H1 (cell line): ENCODE measurements at regions not wholly inside any gene's neighbourhood (a gene's known extent, or its start where the extent isn't known, plus 50 kb on each side); places are given as distances from the start of the nearest gene placed in this dataset.

ENCODE experiments used
- CTCF ChIA-PET: fragments of 300-600 bp; sonication (Branson Sonifier 250); formaldehyde crosslinking; loops from one replicate; lab custom pipeline; 2021; ENCODE audit not compliant: partially characterized antibody; lab: Charles Lee
- POLR2A ChIA-PET: fragments of 300-600 bp; sonication (Branson Sonifier 250); formaldehyde crosslinking; loops from one replicate; lab custom pipeline; 2021; ENCODE audit warnings: inconsistent platforms; ENCODE audit not compliant: partially characterized antibody; lab: Charles Lee
- DNase-seq, 2 experiments: peaks; one replicate each; pipeline versions ENCODE4 v3.0.0 to v3.0.0-alpha.2; 2010 to 2022; ENCODE audit warnings: low spot score in 2 of 2, low read depth in 1 of 2, mixed read lengths in 1 of 2
- FAIRE-seq: peaks from 2 replicates; lab custom pipeline; 2011; peaks lifted over from hg19 to GRCh38; lab: Jason Lieb, UNC
- H2AFZ ChIP-seq: 2 replicates; pipeline ENCODE4 v1.8.1; 2012; ENCODE audit warnings: low read length, inconsistent platforms
- H2AK5ac ChIP-seq: 2 replicates; pipeline ENCODE4 v1.6.1; 2013; ENCODE audit warnings: low read depth, low read length
- H2BK120ac ChIP-seq: replicated peaks from 2 replicates; pipeline ENCODE3; 2013; ENCODE audit warnings: low read depth, low read length, inconsistent platforms
- H2BK12ac ChIP-seq: 2 replicates; pipeline ENCODE4 v1.6.1; 2013; ENCODE audit warnings: low read depth, low read length
- H2BK15ac ChIP-seq: 2 replicates; pipeline ENCODE4 v1.6.1; 2013; ENCODE audit warnings: low read length
- H2BK20ac ChIP-seq: 2 replicates; pipeline ENCODE4 v1.6.1; 2013; ENCODE audit warnings: low read length
- H2BK5ac ChIP-seq: 2 replicates; pipeline ENCODE4 v1.6.1; 2013; ENCODE audit warnings: low read depth, low read length
- H3K14ac ChIP-seq: 2 replicates; pipeline ENCODE4 v1.6.1; 2013; ENCODE audit warnings: inconsistent platforms; ENCODE audit not compliant: insufficient read length
- H3K18ac ChIP-seq: 2 replicates; pipeline ENCODE4 v1.6.1; 2013; ENCODE audit warnings: low read length; ENCODE audit errors: extremely low read depth
- H3K23ac ChIP-seq: 2 replicates; pipeline ENCODE4 v1.6.1; 2013; ENCODE audit warnings: inconsistent platforms; ENCODE audit not compliant: insufficient read length
- H3K23me2 ChIP-seq: 2 replicates; pipeline ENCODE4 v1.6.1; 2013; ENCODE audit warnings: low read depth, low read length
- H3K27ac ChIP-seq: 2 replicates; pipeline ENCODE4 v1.6.1; 2011; ENCODE audit warnings: low read depth, low read length, inconsistent platforms
- H3K27me3 ChIP-seq, 4 experiments: replicated peaks in 1 of 4; 1 replicate in 1 of 4; 2 replicates in 3 of 4; pipeline versions ENCODE4 v1.6.1 to v1.8.1; 2011 to 2013; ENCODE audit warnings: low read length in 3 of 4, mild to moderate bottlenecking in 3 of 4, inconsistent platforms in 2 of 4, mixed read lengths in 2 of 4, moderate library complexity in 1 of 4; ENCODE audit not compliant: control insufficient read depth in 3 of 4, insufficient read depth in 3 of 4; ENCODE audit errors: extremely low read depth in 1 of 4
- H3K36me3 ChIP-seq, 4 experiments: 2 replicates each; pipeline versions ENCODE4 v1.6.1 to v1.8.1; 2011 to 2013; ENCODE audit warnings: mild to moderate bottlenecking in 4 of 4, low read length in 3 of 4, moderate library complexity in 2 of 4, control low read depth in 1 of 4, inconsistent platforms in 1 of 4; ENCODE audit not compliant: insufficient read depth in 4 of 4, control insufficient read depth in 2 of 4
- H3K4ac ChIP-seq: replicated peaks from 2 replicates; pipeline ENCODE3; 2013; ENCODE audit warnings: low read length, low read depth, mixed read lengths, inconsistent platforms; ENCODE audit not compliant: insufficient read length
- H3K4me1 ChIP-seq, 4 experiments: replicated peaks in 1 of 4; 1 replicate in 1 of 4; 2 replicates in 3 of 4; pipeline versions ENCODE4 v1.6.1 to v1.8.1; 2011 to 2013; ENCODE audit warnings: low read length in 3 of 4, inconsistent platforms in 2 of 4, mixed read lengths in 1 of 4; ENCODE audit not compliant: insufficient read depth in 4 of 4, control insufficient read depth in 3 of 4
- H3K4me2 ChIP-seq, 2 experiments: 2 replicates each; pipeline versions ENCODE4 v1.6.1 to v1.8.1; 2011 to 2013; ENCODE audit warnings: low read depth in 2 of 2, low read length in 2 of 2, control low read depth in 1 of 2, inconsistent platforms in 1 of 2, mild to moderate bottlenecking in 1 of 2; ENCODE audit not compliant: insufficient read depth in 1 of 2
- H3K4me3 ChIP-seq, 4 experiments: fragments of 200-600, 300-600 bp in 1 of 4; sonication (generic), shearing (Covaris generic), sonication (Bioruptor Twin) in 1 of 4; 2 replicates each; pipeline versions ENCODE4 v1.5.1 to v1.8.1; 2011 to 2016; ENCODE audit warnings: low read length in 4 of 4, low read depth in 3 of 4, control low read depth in 2 of 4, inconsistent platforms in 2 of 4, mild to moderate bottlenecking in 2 of 4, mixed read lengths in 1 of 4, moderate library complexity in 1 of 4; ENCODE audit not compliant: insufficient read depth in 2 of 4; ENCODE audit errors: extremely low read depth in 1 of 4
- H3K56ac ChIP-seq: replicated peaks from 2 replicates; pipeline ENCODE3; 2013; ENCODE audit warnings: low read depth, mild to moderate bottlenecking, mixed read lengths, low read length, inconsistent platforms; ENCODE audit not compliant: insufficient read length
- H3K79me1 ChIP-seq: 2 replicates; pipeline ENCODE4 v1.6.1; 2013; ENCODE audit warnings: low read depth, low read length, control low read depth
- H3K79me2 ChIP-seq, 2 experiments: 2 replicates each; pipeline versions ENCODE4 v1.6.1 to v1.8.1; 2012 to 2013; ENCODE audit warnings: low read length in 2 of 2, mild to moderate bottlenecking in 2 of 2, inconsistent platforms in 1 of 2; ENCODE audit not compliant: insufficient read depth in 2 of 2, control insufficient read depth in 1 of 2
- H3K9ac ChIP-seq, 4 experiments: replicated peaks in 1 of 4; 1 replicate in 1 of 4; 2 replicates in 3 of 4; pipeline versions ENCODE4 v1.6.1 to v1.8.1; 2011 to 2013; ENCODE audit warnings: low read depth in 3 of 4, low read length in 3 of 4, control low read depth in 2 of 4, mild to moderate bottlenecking in 2 of 4, moderate library complexity in 2 of 4, inconsistent platforms in 1 of 4; ENCODE audit errors: extremely low read depth in 1 of 4
- H3K9me3 ChIP-seq, 2 experiments: 2 replicates each; pipeline versions ENCODE4 v1.6.1 to v1.8.1; 2012 to 2013; ENCODE audit warnings: mild to moderate bottlenecking in 2 of 2, moderate library complexity in 2 of 2, control low read depth in 1 of 2, inconsistent platforms in 1 of 2, low read depth in 1 of 2, low read length in 1 of 2, mixed read lengths in 1 of 2; ENCODE audit not compliant: insufficient read depth in 2 of 2
- H4K20me1 ChIP-seq, 2 experiments: replicated peaks in 1 of 2; 2 replicates each; pipeline versions ENCODE3 to v1.8.1; 2011 to 2013; ENCODE audit warnings: inconsistent platforms in 2 of 2, low read length in 2 of 2, mild to moderate bottlenecking in 1 of 2; ENCODE audit not compliant: insufficient read depth in 2 of 2, control insufficient read depth in 1 of 2
- H4K5ac ChIP-seq: 2 replicates; pipeline ENCODE4 v1.6.1; 2013; ENCODE audit warnings: low read length, low read depth, mixed read lengths, inconsistent platforms; ENCODE audit not compliant: insufficient read length
- H4K8ac ChIP-seq: 2 replicates; pipeline ENCODE4 v1.8.0; 2013; ENCODE audit warnings: mild to moderate bottlenecking, moderate library complexity, low read length, inconsistent platforms; ENCODE audit not compliant: insufficient read depth; ENCODE audit errors: extremely low read depth
- H4K91ac ChIP-seq: replicated peaks from 2 replicates; pipeline ENCODE3; 2013; ENCODE audit warnings: low read length, mixed read lengths, inconsistent platforms; ENCODE audit not compliant: insufficient read length
- CEBPB ChIP-seq: IDR thresholded peaks from 2 replicates; pipeline ENCODE4 v1.6.1; 2012; ENCODE audit warnings: low read depth, low read length
- CTBP2 ChIP-seq: IDR thresholded peaks from 2 replicates; pipeline ENCODE4 v1.7.0; 2011; ENCODE audit warnings: borderline replicate concordance, mild to moderate bottlenecking, moderate library complexity, mixed read lengths, low read length; ENCODE audit not compliant: insufficient read depth, insufficient read length
- WGBS, 2 experiments: shearing (Covaris generic) in 1 of 2; methylation state at CpG; one replicate each; pipeline versions ENCODE4 v1.1.6 to v1.1.7; 2013 to 2015; ENCODE audit warnings: low lambda C conversion rate in 2 of 2, mixed read lengths in 2 of 2, inconsistent platforms in 1 of 2, low coverage in 1 of 2, missing lambda C conversion rate in 1 of 2; ENCODE audit not compliant: insufficient replicate concordance in 2 of 2, insufficient coverage in 1 of 2, insufficient read length in 1 of 2; ENCODE audit errors: extremely low coverage in 1 of 2, missing lambda C conversion rate in 1 of 2; 5-methylcytosine and 5-hydroxymethylcytosine counted together

- CTCF ChIA-PET, result interaction anchor here (0.6 to 2.3 kb wide), 4 partner anchors 9 to 187 kb away, joined by 3 to 8 read pairs (median 4); no protein-coding TSS in a partner anchor
- no peak overlapping the region; the same call in 1 of the 2 replicates for H2AK5ac ChIP-seq
- no peak overlapping the region for H2AFZ ChIP-seq
- POLR2A ChIA-PET, result no interaction called here
- WGBS, 2 experiments, result 80% methylated on average over 1 of the region's 1 CpG; no CpG with 5 or more reads in 1 of the 2 experiments
- no peak overlapping the region for H4K8ac ChIP-seq
- FAIRE-seq (no peak), DNase-seq (no peak)
- no peak overlapping the region for H4K5ac ChIP-seq
- no peaks in the 10 kb centered on the region for H4K20me1 ChIP-seq
- H3K4me1 ChIP-seq, result no peaks in the 10 kb centered on the region
- H3K9ac ChIP-seq, result no peak overlapping the region
- no peaks in the 10 kb centered on the region for H3K36me3 ChIP-seq
- H3K79me1 ChIP-seq, result no peaks in the 10 kb centered on the region
- H4K91ac ChIP-seq, result no peak overlapping the region
- no peak overlapping the region for H2BK12ac ChIP-seq
- H3K23me2 ChIP-seq, result no peaks in the 10 kb centered on the region
- H3K27me3 ChIP-seq, result no peaks in the 10 kb centered on the region
- no peak overlapping the region for H3K14ac ChIP-seq
- H2BK5ac ChIP-seq, result no peak overlapping the region
- H3K56ac ChIP-seq, result no peak overlapping the region
- no peak overlapping the region for H2BK15ac ChIP-seq
- H3K79me2 ChIP-seq, result no peaks in the 10 kb centered on the region
- no peak overlapping the region for H3K4me2 ChIP-seq
- H3K18ac ChIP-seq, result no peak overlapping the region
- TF ChIP-seq CEBPB (no peak), CTBP2 (no peak)
- H2BK20ac ChIP-seq, result no peak overlapping the region
- no peaks in the 10 kb centered on the region for H3K9me3 ChIP-seq
- H3K23ac ChIP-seq, result no peak overlapping the region
- no peak overlapping the region for H3K27ac ChIP-seq
- H3K4me3 ChIP-seq, result no peak overlapping the region
- no peak overlapping the region for H3K4ac ChIP-seq
- H2BK120ac ChIP-seq, result no peak overlapping the region
Measured at GRCh38 chr4:17103231-17103630, 204.8 kb upstream of the LDB2 start.
